Stomach (tissue), 8 donors: ENCODE measurements at regions not wholly inside any gene's neighbourhood (a gene's known extent, or its start where the extent isn't known, plus 50 kb on each side); places are given as distances from the start of the nearest gene placed in this dataset.
A peak's percentile ranks its signal among the peaks of the same experiment; 100 is the strongest.

Source experiments
- DNase-seq, 2 donors: peaks; one replicate each; pipeline versions ENCODE4 v3.0.0 to v3.0.0-alpha.2; 2013 to 2019
- H3K27ac ChIP-seq, 5 donors: fragments of 200-600 bp in 4 of 5; sonication (generic) in 4 of 5; one replicate each; pipeline ENCODE4 v1.5.1; 2013 to 2019; ENCODE audit warnings: mild to moderate bottlenecking in 1 of 5, moderate library complexity in 1 of 5
- H3K27me3 ChIP-seq, 3 donors: fragments of 200-600 bp; sonication (generic); one replicate each; pipeline ENCODE4 v1.5.1; 2017 to 2019; ENCODE audit warnings: mixed run types in 1 of 3
- H3K36me3 ChIP-seq, 4 donors: fragments of 200-600 bp; sonication (generic); 1 replicate in 3 of 4; 2 replicates in 1 of 4; pipeline ENCODE4 v1.5.1; 2016 to 2019
- H3K4me1 ChIP-seq, 4 donors: fragments of 200-600 bp; sonication (generic); one replicate each; pipeline ENCODE4 v1.5.1; 2016 to 2019
- H3K4me3 ChIP-seq, 4 donors: fragments of 200-600 bp; sonication (generic) in 3 of 4; one replicate each; pipeline ENCODE4 v1.5.1; 2016 to 2019; ENCODE audit warnings: mild to moderate bottlenecking in 1 of 4
- H3K9me3 ChIP-seq, 4 donors: fragments of 200-600 bp; sonication (generic); one replicate each; pipeline ENCODE4 v1.5.1; 2016 to 2019
- CTCF ChIP-seq, 7 experiments: fragments of 450-650 bp in 4 of 7; fragments of 200-600 bp in 3 of 7; sonication (generic) in 3 of 7; IDR thresholded peaks; one replicate each; pipeline ENCODE4 v1.5.1; 2016 to 2019; ENCODE audit warnings: antibody characterized with exemption in 7 of 7, control low read depth in 2 of 7, mild to moderate bottlenecking in 1 of 7
- EP300 ChIP-seq: sonication (generic); formaldehyde crosslinking; IDR thresholded peaks from one replicate; pipeline ENCODE4 v1.6.1; 2017; ENCODE audit warnings: antibody characterized with exemption
- POLR2A ChIP-seq, 4 donors: fragments of 450-650 bp; IDR thresholded peaks; one replicate each; pipeline ENCODE4 v1.6.1; 2016; ENCODE audit warnings: antibody characterized with exemption in 4 of 4, control low read depth in 2 of 4, mild to moderate bottlenecking in 1 of 4, moderate library complexity in 1 of 4
- POLR2AphosphoS5 ChIP-seq, 3 donors: sonication (generic); formaldehyde crosslinking; IDR thresholded peaks; one replicate each; pipeline ENCODE4 v1.6.1; 2016; ENCODE audit warnings: antibody characterized with exemption in 3 of 3
- WGBS, 5 donors: extraction: QIAGEN DNeasy Blood & Tissue Kit in 3 of 5; methylation state at CpG; one replicate each; pipeline versions ENCODE4 v1.1.5 to v1.1.7; 2013 to 2018; 5-methylcytosine and 5-hydroxymethylcytosine counted together
- intact Hi-C: fragments of 100-400 bp; cut with DNase I; formaldehyde crosslinking; loops from one replicate; pipeline ENCODE4 v1.15.1; 2023; ENCODE audit warnings: low total_unique reads
- donor health status: healthy with polysubstance abuse.
- donor health status: Bipolar disorder and iron deficiency.
- donor health status: healthy.

- intact Hi-C loops: no loop called here
- Histone ChIP-seq H3K27me3 (no peaks in the 10 kb centered on the region), H3K9me3 (no peaks in the 10 kb centered on the region), H3K27ac (no peak overlapping the region), H3K4me3 (no peak overlapping the region), H3K36me3 (no peaks in the 10 kb centered on the region), H3K4me1 (no peaks in the 10 kb centered on the region)
- TF ChIP-seq POLR2AphosphoS5 (IDR thresholded peaks at IDR 0.05): no peak
- TF ChIP-seq EP300: no peak
- TF ChIP-seq CTCF (IDR thresholded peaks at IDR 0.05): no peak
- no peak for TF ChIP-seq POLR2A (IDR thresholded peaks at IDR 0.05)
- DNase-seq: no peak
Observed at GRCh38 chr1:191734321-191734720, 423.9 kb upstream of the RGS18 start.

- no peaks in the 10 kb centered on the region for H3K27me3 ChIP-seq
- H3K36me3 ChIP-seq: no peaks in the 10 kb centered on the region
- H3K9me3 ChIP-seq: no peaks in the 10 kb centered on the region
- no peaks in the 10 kb centered on the region for H3K4me1 ChIP-seq
- intact Hi-C loops: no loop called here
- DNase-seq: no peak
- no peak for TF ChIP-seq POLR2A (IDR thresholded peaks at IDR 0.05)
- no peak for TF ChIP-seq EP300
- no peak for TF ChIP-seq POLR2AphosphoS5 (IDR thresholded peaks at IDR 0.05)
- no peak for TF ChIP-seq CTCF (IDR thresholded peaks at IDR 0.05)
- WGBS, 5 donors: 86 to 92% (median 88%) methylated on average over 2 of the region's 2 CpGs
- no peak overlapping the region for H3K4me3 ChIP-seq
- no peak overlapping the region for H3K27ac ChIP-seq
Observed at GRCh38 chr1:191739544-191739943, 418.7 kb upstream of the RGS18 start.

DNA sequence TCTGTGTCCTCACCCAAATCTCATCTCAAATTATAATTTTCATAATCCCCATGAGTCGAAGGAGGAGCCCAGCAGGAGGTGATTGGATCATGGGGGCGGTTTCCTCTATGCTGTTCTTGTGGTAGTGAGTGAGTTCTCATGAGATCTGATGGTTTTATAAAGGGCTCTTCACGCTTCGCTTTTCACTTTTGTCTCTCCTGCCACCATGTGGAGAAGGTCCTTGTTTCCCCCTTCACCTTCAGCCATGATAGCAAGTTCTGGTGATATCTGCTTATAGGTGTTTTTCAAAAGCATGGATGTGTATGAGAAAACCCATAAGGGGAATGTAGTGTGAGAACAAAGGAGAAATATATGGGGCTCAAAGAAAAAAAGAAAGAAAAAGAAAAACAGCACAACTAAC, 405.9 kb upstream of the RGS18 start:
- no peak overlapping the region for H3K27ac ChIP-seq
- TF ChIP-seq POLR2A (IDR thresholded peaks at IDR 0.05) (no peak), CTCF (IDR thresholded peaks at IDR 0.05) (no peak), POLR2AphosphoS5 (IDR thresholded peaks at IDR 0.05) (no peak), EP300 (no peak)
- H3K4me3 ChIP-seq: no peak overlapping the region
- no peaks in the 10 kb centered on the region for H3K36me3 ChIP-seq
- peak in 1 of 2 donors; percentile 3 for DNase-seq
- no peaks in the 10 kb centered on the region for H3K4me1 ChIP-seq
- no peaks in the 10 kb centered on the region for H3K9me3 ChIP-seq
- intact Hi-C loops: no loop called here
- 84 to 88% (median 87%) methylated on average over 4 of the region's 4 CpGs for WGBS, 5 donors
- no peaks in the 10 kb centered on the region for H3K27me3 ChIP-seq

DNA sequence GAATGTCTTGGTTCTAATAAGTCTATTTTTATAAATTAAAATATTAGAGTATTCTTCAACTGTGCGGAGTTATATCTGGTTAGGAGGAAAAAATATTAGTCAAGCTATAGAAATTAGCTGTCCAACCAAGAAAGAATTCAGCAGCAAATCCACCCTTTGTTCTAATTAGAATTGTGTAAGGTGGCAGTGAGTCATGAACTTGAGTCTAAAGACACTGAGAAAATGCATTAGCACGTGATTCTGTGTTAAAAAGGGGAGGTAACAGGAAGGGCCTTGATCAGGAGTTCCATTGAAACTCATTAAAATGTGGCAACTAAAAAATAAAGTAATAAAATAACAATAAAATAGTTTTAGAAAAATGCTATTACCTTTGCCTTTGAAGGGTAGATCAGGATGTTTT, 398.2 kb upstream of the RGS18 start:
- no peaks in the 10 kb centered on the region for H3K27me3 ChIP-seq
- 59 to 81% (median 61%) methylated on average over 2 of the region's 2 CpGs for WGBS, 5 donors
- no peaks in the 10 kb centered on the region for H3K4me1 ChIP-seq
- intact Hi-C loops: no loop called here
- H3K27ac ChIP-seq: no peak overlapping the region
- no peaks in the 10 kb centered on the region for H3K36me3 ChIP-seq
- H3K9me3 ChIP-seq: no peaks in the 10 kb centered on the region
- no peak overlapping the region for H3K4me3 ChIP-seq
- no peak for DNase-seq
- TF ChIP-seq CTCF (IDR thresholded peaks at IDR 0.05) (no peak), POLR2A (IDR thresholded peaks at IDR 0.05) (no peak), POLR2AphosphoS5 (IDR thresholded peaks at IDR 0.05) (no peak), EP300 (no peak)

DNA sequence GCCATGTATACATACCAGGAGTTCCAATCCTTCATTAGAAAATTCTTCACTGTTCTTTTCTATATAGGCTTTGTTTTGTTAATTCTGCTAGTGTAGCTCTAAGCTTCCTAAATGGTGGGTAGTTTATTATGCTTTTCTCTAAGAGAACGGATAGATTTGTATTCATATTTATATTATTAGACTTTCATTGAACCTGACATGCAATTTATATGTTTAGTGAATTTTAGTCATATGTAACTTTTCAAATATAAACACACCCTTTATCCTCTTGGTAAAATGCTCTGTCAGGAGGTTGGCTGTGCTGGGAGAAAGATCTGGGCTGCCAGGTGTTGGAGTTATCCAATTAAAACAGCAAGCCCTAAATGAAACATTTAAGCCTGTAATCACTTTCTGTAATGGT, 369.7 kb upstream of the RGS18 start:
- DNase-seq: no peak
- intact Hi-C loops: no loop called here
- no peak overlapping the region for H3K4me3 ChIP-seq
- no peak for TF ChIP-seq POLR2AphosphoS5 (IDR thresholded peaks at IDR 0.05)
- no peak for TF ChIP-seq POLR2A (IDR thresholded peaks at IDR 0.05)
- no peak overlapping the region for H3K27ac ChIP-seq
- H3K27me3 ChIP-seq: no peaks in the 10 kb centered on the region
- 31 to 75% (median 44%) methylated on average over 1 of the region's 1 CpG for WGBS, 5 donors
- peaks cover 0 to 10% (median 0%) of the 10 kb centered on the region in 4 donors for H3K9me3 ChIP-seq
- H3K4me1 ChIP-seq: no peaks in the 10 kb centered on the region
- H3K36me3 ChIP-seq: no peaks in the 10 kb centered on the region
